IMR-90 (cell line): ENCODE measurements at regions not wholly inside any gene's neighbourhood (a gene's known extent, or its start where the extent isn't known, plus 50 kb on each side); places are given as distances from the start of the nearest gene placed in this dataset.

Experiments
- ATAC-seq: fragments of 200-7000 bp; cut with Tn5 transposase; 2 replicates; pipeline ENCODE4 v1.9.1; 2020; ENCODE audit warnings: low read depth, mild to moderate bottlenecking, moderate library complexity
- BruUV-seq: library from RNA; stranded (reverse); fragments of 400-500 nt; replicated peaks from 2 replicates; lab custom pipeline; 2021; lab: Mats Ljungman, UMichigan
- CTCF ChIA-PET: fragments of 300-600 bp; formaldehyde crosslinking; extraction: SDS; loops from one replicate; lab custom pipeline; 2021; ENCODE audit warnings: antibody characterized with exemption; lab: Yijun Ruan, JAX
- POLR2A ChIA-PET: fragments of 300-600 bp; sonication (Branson Sonifier 250); formaldehyde crosslinking; loops from one replicate; lab custom pipeline; 2022; ENCODE audit warnings: antibody characterized with exemption; ENCODE audit not compliant: unreplicated experiment; lab: Charles Lee
- DNase-seq: peaks from one replicate; pipeline ENCODE4 v3.0.0; 2013
- H2AFZ ChIP-seq: replicated peaks from 2 replicates; pipeline ENCODE3; 2013; ENCODE audit warnings: low read length, mild to moderate bottlenecking; ENCODE audit not compliant: poor library complexity
- H2AK5ac ChIP-seq: 2 replicates; pipeline ENCODE4 v1.6.1; 2013; ENCODE audit warnings: low read depth, low read length, inconsistent platforms
- H2AK9ac ChIP-seq: replicated peaks from 2 replicates; pipeline ENCODE3; 2013; ENCODE audit warnings: mild to moderate bottlenecking, low read depth, low read length, moderate library complexity; ENCODE audit not compliant: poor library complexity
- H2BK120ac ChIP-seq: 2 replicates; pipeline ENCODE4 v1.6.1; 2013; ENCODE audit warnings: low read depth, low read length, inconsistent platforms
- H2BK15ac ChIP-seq: 3 replicates; pipeline ENCODE4 v1.6.1; 2013; ENCODE audit warnings: low read depth, low read length, inconsistent platforms
- H2BK20ac ChIP-seq: 2 replicates; pipeline ENCODE4 v1.6.1; 2013; ENCODE audit warnings: low read depth, mild to moderate bottlenecking, inconsistent platforms, low read length, moderate library complexity
- H2BK5ac ChIP-seq: 2 replicates; pipeline ENCODE4 v1.6.1; 2013; ENCODE audit warnings: mild to moderate bottlenecking, low read depth, low read length, inconsistent platforms; ENCODE audit not compliant: poor library complexity, severe bottlenecking
- H3K14ac ChIP-seq: replicated peaks from 2 replicates; pipeline ENCODE4 v1.6.1; 2013; ENCODE audit warnings: low read depth, low read length, inconsistent platforms
- H3K18ac ChIP-seq: 2 replicates; pipeline ENCODE4 v1.6.1; 2013; ENCODE audit warnings: low read depth, low read length, control low read depth
- H3K23ac ChIP-seq: 2 replicates; pipeline ENCODE4 v1.6.1; 2013; ENCODE audit warnings: low read depth, low read length, inconsistent platforms
- H3K27ac ChIP-seq: 2 replicates; pipeline ENCODE4 v1.5.1; 2013; ENCODE audit warnings: mild to moderate bottlenecking, control low read depth, low read length; ENCODE audit not compliant: insufficient read depth
- H3K27me3 ChIP-seq: 2 replicates; pipeline ENCODE4 v1.6.1; 2013; ENCODE audit warnings: low read length; ENCODE audit not compliant: control insufficient read depth, insufficient read depth
- H3K36me3 ChIP-seq: 2 replicates; pipeline ENCODE4 v1.6.1; 2013; ENCODE audit warnings: low read length, mixed read lengths; ENCODE audit not compliant: control insufficient read depth, insufficient read depth
- H3K4ac ChIP-seq: 2 replicates; pipeline ENCODE4 v1.6.1; 2013; ENCODE audit warnings: low read depth, low read length, inconsistent platforms
- H3K4me1 ChIP-seq: 2 replicates; pipeline ENCODE4 v1.6.1; 2013; ENCODE audit warnings: low read length, mixed read lengths; ENCODE audit not compliant: control insufficient read depth, insufficient read depth
- H3K4me2 ChIP-seq: 2 replicates; pipeline ENCODE4 v1.6.1; 2013; ENCODE audit warnings: low read depth, mild to moderate bottlenecking, control low read depth, low read length, moderate library complexity
- H3K4me3 ChIP-seq: 2 replicates; pipeline ENCODE4 v1.5.1; 2013; ENCODE audit warnings: low read depth, mild to moderate bottlenecking, control low read depth, low read length, moderate library complexity; ENCODE audit not compliant: insufficient read depth
- H3K56ac ChIP-seq: 2 replicates; pipeline ENCODE4 v1.6.1; 2013; ENCODE audit warnings: low read length, inconsistent platforms; ENCODE audit not compliant: insufficient read depth; ENCODE audit errors: extremely low read depth
- H3K79me1 ChIP-seq, 2 experiments: 2 replicates each; pipeline ENCODE4 v1.6.1; 2013; ENCODE audit warnings: low read length in 2 of 2, inconsistent platforms in 1 of 2, low read depth in 1 of 2
- H3K9ac ChIP-seq: 2 replicates; pipeline ENCODE4 v1.6.1; 2013; ENCODE audit warnings: low read depth, low read length, control low read depth
- H3K9me1 ChIP-seq: 2 replicates; pipeline ENCODE4 v1.6.1; 2013; ENCODE audit warnings: low read length, inconsistent platforms; ENCODE audit not compliant: insufficient read depth
- H3K9me3 ChIP-seq: 2 replicates; pipeline ENCODE4 v1.6.1; 2013; ENCODE audit warnings: low read length; ENCODE audit not compliant: control insufficient read depth, insufficient read depth
- H4K20me1 ChIP-seq: 2 replicates; pipeline ENCODE4 v1.6.1; 2013; ENCODE audit warnings: low read length, inconsistent platforms; ENCODE audit not compliant: insufficient read depth
- H4K5ac ChIP-seq: 2 replicates; pipeline ENCODE4 v1.6.1; 2013; ENCODE audit warnings: mild to moderate bottlenecking, low read depth, low read length, control low read depth
- H4K8ac ChIP-seq, 2 experiments: 2 replicates each; pipeline ENCODE4 v1.6.1; 2013; ENCODE audit warnings: low read depth in 2 of 2, low read length in 2 of 2, control low read depth in 1 of 2, inconsistent platforms in 1 of 2
- H4K91ac ChIP-seq: 2 replicates; pipeline ENCODE4 v1.6.1; 2013; ENCODE audit warnings: low read depth, low read length, inconsistent platforms; ENCODE audit not compliant: insufficient read depth
- MAZ ChIP-seq: IDR thresholded peaks from 2 replicates; pipeline ENCODE4 v1.6.1; 2012; ENCODE audit warnings: low read depth, mild to moderate bottlenecking, low read length, improper control_type of control experiment, moderate library complexity, borderline replicate concordance
- WGBS, 2 experiments: methylation state at CpG; one replicate each; pipeline versions ENCODE4 v1.1.5 to v1.1.7; 2013; ENCODE audit warnings: missing lambda C conversion rate in 2 of 2; ENCODE audit not compliant: insufficient read length in 1 of 2; ENCODE audit errors: extremely low coverage in 2 of 2; 5-methylcytosine and 5-hydroxymethylcytosine counted together
- dilution Hi-C: fragments of 300-500 bp; cut with HindIII; formaldehyde crosslinking; loops from one replicate; pipeline ENCODE4 v1.14.3; 2018; ENCODE audit warnings: low sequenced_read_pairs; ENCODE audit not compliant: unreplicated experiment
- in situ Hi-C: fragments of 300-500 bp; cut with MboI; formaldehyde crosslinking; loops from 3 replicates; pipeline ENCODE4 v1.14.3; 2019; ENCODE audit warnings: low sequenced_read_pairs, inconsistent platforms, mixed read lengths
- intact Hi-C: fragments of 100-400 bp; cut with micrococcal nuclease; formaldehyde crosslinking; loops from 2 replicates; pipeline ENCODE4 v1.10.0; 2022

DNA sequence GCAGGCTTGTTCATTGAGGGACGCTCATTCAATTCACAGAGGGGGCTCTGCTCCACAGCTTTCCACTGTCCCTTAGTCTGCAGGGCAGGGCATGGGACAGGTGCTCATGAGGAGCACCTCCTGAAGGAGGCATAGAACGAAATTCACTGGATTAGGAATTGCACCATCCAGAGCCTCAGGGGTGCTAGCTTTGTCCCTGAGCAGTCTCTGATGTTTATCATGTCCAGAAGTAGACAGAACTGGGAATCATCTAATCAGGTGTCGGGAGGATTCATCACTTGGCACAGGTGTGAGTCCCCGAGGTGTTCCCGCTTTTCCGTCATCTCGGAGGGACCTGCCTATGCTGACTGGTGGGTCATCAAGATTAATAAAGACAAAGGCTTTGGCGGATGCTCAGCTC, 321.4 kb downstream of the AJAP1 start:
- Histone ChIP-seq H2BK5ac (no peak overlapping the region), H2AK5ac (no peak overlapping the region), H3K27me3 (no peaks in the 10 kb centered on the region), H3K56ac (no peak overlapping the region), H2BK15ac (no peak overlapping the region), H3K18ac (no peak overlapping the region), H3K23ac (no peak overlapping the region), H2BK20ac (no peak overlapping the region), H3K4ac (no peak overlapping the region), H2AK9ac (no peak overlapping the region), H3K9ac (no peak overlapping the region), H4K8ac (no peak overlapping the region), H3K4me3 (no peak overlapping the region), H4K20me1 (no peaks in the 10 kb centered on the region), H3K9me1 (no peaks in the 10 kb centered on the region), H3K27ac (no peak overlapping the region), H2AFZ (no peak overlapping the region), H3K14ac (no peak overlapping the region), H3K4me1 (no peaks in the 10 kb centered on the region), H3K9me3 (peaks cover 60% of the 10 kb centered on the region), H4K91ac (no peak overlapping the region), H2BK120ac (no peak overlapping the region), H4K5ac (no peak overlapping the region), H3K4me2 (no peak overlapping the region), H3K36me3 (no peaks in the 10 kb centered on the region), H3K79me1 (no peaks in the 10 kb centered on the region)
- POLR2A ChIA-PET: no interaction called here
- intact Hi-C loops: no loop called here
- ATAC-seq: no peak
- 50% methylated on average over 2 of the region's 8 CpGs; no CpG with 5 or more reads in 1 of the 2 experiments for WGBS, 2 experiments
- in situ Hi-C loops: no loop called here
- no peak for TF ChIP-seq MAZ
- BruUV-seq: no TSS peak
- dilution Hi-C loops: no loop called here
- CTCF ChIA-PET: no interaction called here
- DNase-seq: no peak
